OCI-LY7 (cell line): ENCODE measurements at regions not wholly inside any gene's neighbourhood (a gene's known extent, or its start where the extent isn't known, plus 50 kb on each side); places are given as distances from the start of the nearest gene placed in this dataset.

Experiments used
- BruUV-seq: library from RNA; stranded (reverse); fragments of 400-500 nt; replicated peaks from 2 replicates; lab custom pipeline; 2021; lab: Mats Ljungman, UMichigan
- CTCF ChIA-PET: fragments of 300-600 bp; sonication (Branson Sonifier 250); formaldehyde crosslinking; loops from one replicate; lab custom pipeline; 2022; ENCODE audit warnings: antibody characterized with exemption; ENCODE audit not compliant: unreplicated experiment; lab: Charles Lee
- POLR2A ChIA-PET: fragments of 300-600 bp; sonication (Branson Sonifier 250); formaldehyde crosslinking; loops from one replicate; lab custom pipeline; 2022; ENCODE audit warnings: antibody characterized with exemption; lab: Charles Lee
- DNase-seq: peaks from one replicate; pipeline ENCODE4 v3.0.0-alpha.2; 2015; ENCODE audit warnings: low spot score
- H2AFZ ChIP-seq: fragments of 200-600 bp; sonication (generic), shearing (Covaris generic); 2 replicates; pipeline ENCODE4 v1.6.1; 2014; ENCODE audit warnings: mild to moderate bottlenecking, antibody characterized with exemption, low read length, moderate library complexity
- H3K27ac ChIP-seq: fragments of 200-600 bp; sonication (generic); 2 replicates; pipeline ENCODE4 v1.5.1; 2014; ENCODE audit warnings: mixed run types, low read depth, mild to moderate bottlenecking, moderate library complexity, low read length, inconsistent platforms; ENCODE audit not compliant: poor library complexity, severe bottlenecking
- H3K36me3 ChIP-seq: fragments of 200-600 bp; sonication (generic); 2 replicates; pipeline ENCODE4 v1.6.1; 2014; ENCODE audit warnings: mild to moderate bottlenecking, antibody characterized with exemption, low read length, moderate library complexity, mixed read lengths; ENCODE audit not compliant: insufficient read depth
- H3K4me1 ChIP-seq: fragments of 200-600 bp; sonication (generic); 2 replicates; pipeline ENCODE4 v1.5.1; 2014; ENCODE audit warnings: mild to moderate bottlenecking, low read length; ENCODE audit not compliant: insufficient read depth, poor library complexity, severe bottlenecking
- H3K4me2 ChIP-seq: fragments of 200-600 bp; sonication (generic); 2 replicates; pipeline ENCODE4 v1.6.1; 2014; ENCODE audit warnings: mild to moderate bottlenecking, low read length
- H3K4me3 ChIP-seq: fragments of 200-600 bp; sonication (generic); 2 replicates; pipeline ENCODE4 v1.5.1; 2014; ENCODE audit warnings: mild to moderate bottlenecking, low read depth, low read length; ENCODE audit not compliant: poor library complexity, severe bottlenecking
- H3K79me2 ChIP-seq: fragments of 200-600 bp; sonication (generic); 2 replicates; pipeline ENCODE4 v1.6.1; 2016; ENCODE audit warnings: low read depth, mild to moderate bottlenecking, low read length, moderate library complexity, mixed read lengths; ENCODE audit not compliant: insufficient read depth
- H3K9me2 ChIP-seq: fragments of 200-600 bp; sonication (generic); 2 replicates; pipeline ENCODE4 v1.6.1; 2016; ENCODE audit warnings: mild to moderate bottlenecking, low read length, mixed read lengths; ENCODE audit not compliant: insufficient read depth
- H3K9me3 ChIP-seq: fragments of 200-600 bp; sonication (generic); 2 replicates; pipeline ENCODE4 v1.6.1; 2014; ENCODE audit warnings: mild to moderate bottlenecking, mixed run types, low read length, mixed read lengths
- H4K20me1 ChIP-seq: fragments of 200-600 bp; sonication (generic); 2 replicates; pipeline ENCODE4 v1.6.1; 2014; ENCODE audit warnings: mild to moderate bottlenecking, antibody characterized with exemption, low read length, moderate library complexity, mixed read lengths; ENCODE audit not compliant: insufficient read depth
- EZH2phosphoT487 ChIP-seq: fragments of 200-600 bp; sonication (generic); IDR thresholded peaks from 2 replicates; pipeline ENCODE4 v1.6.1; 2018; ENCODE audit warnings: low read depth, borderline replicate concordance, mild to moderate bottlenecking, mixed run types, antibody characterized with exemption, low read length, moderate library complexity, mixed read lengths
- intact Hi-C: fragments of 100-400 bp; cut with micrococcal nuclease; formaldehyde crosslinking; loops from one replicate; pipeline ENCODE4 v1.10.0; 2022; ENCODE audit not compliant: unreplicated experiment
- TF ChIP-seq, protein P1 (sequence below): fragments of 200-600 bp; sonication (generic); conservative IDR thresholded peaks from 2 replicates; pipeline ENCODE4 v1.5.1; 2014; ENCODE audit warnings: mild to moderate bottlenecking, antibody characterized with exemption, low read length, moderate library complexity, mixed read lengths

DNA sequence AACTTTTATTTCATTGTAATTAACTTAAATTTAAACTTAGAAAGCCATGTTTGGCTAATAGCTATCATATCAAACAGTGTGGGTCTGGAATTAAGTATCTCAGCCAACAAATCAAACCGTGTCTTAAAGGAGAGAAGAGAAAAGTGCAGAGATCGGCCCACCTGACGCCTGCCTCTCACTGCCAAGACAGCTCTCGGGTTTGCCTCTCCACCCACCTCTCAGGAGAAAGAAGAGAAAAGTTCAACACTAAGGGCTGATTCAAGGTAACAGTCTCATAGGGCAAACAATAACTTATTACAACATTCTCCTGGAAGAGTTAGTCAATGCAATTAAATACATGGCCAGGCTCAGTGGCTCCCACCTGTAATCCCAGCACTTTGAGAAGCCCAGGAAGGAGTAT is 64.8 kb upstream of the PRR20G start:
- CTCF ChIA-PET: no interaction called here
- Histone ChIP-seq H3K4me2 (no peak overlapping the region), H3K36me3 (no peaks in the 10 kb centered on the region), H3K27ac (no peak overlapping the region), H3K79me2 (no peaks in the 10 kb centered on the region), H4K20me1 (no peaks in the 10 kb centered on the region), H3K4me1 (no peaks in the 10 kb centered on the region), H2AFZ (no peak overlapping the region), H3K9me3 (no peaks in the 10 kb centered on the region), H3K4me3 (no peak overlapping the region), H3K9me2 (no peaks in the 10 kb centered on the region)
- POLR2A ChIA-PET: no interaction called here
- intact Hi-C loops: no loop called here
- DNase-seq: no peak
- TF ChIP-seq, protein P1, sequence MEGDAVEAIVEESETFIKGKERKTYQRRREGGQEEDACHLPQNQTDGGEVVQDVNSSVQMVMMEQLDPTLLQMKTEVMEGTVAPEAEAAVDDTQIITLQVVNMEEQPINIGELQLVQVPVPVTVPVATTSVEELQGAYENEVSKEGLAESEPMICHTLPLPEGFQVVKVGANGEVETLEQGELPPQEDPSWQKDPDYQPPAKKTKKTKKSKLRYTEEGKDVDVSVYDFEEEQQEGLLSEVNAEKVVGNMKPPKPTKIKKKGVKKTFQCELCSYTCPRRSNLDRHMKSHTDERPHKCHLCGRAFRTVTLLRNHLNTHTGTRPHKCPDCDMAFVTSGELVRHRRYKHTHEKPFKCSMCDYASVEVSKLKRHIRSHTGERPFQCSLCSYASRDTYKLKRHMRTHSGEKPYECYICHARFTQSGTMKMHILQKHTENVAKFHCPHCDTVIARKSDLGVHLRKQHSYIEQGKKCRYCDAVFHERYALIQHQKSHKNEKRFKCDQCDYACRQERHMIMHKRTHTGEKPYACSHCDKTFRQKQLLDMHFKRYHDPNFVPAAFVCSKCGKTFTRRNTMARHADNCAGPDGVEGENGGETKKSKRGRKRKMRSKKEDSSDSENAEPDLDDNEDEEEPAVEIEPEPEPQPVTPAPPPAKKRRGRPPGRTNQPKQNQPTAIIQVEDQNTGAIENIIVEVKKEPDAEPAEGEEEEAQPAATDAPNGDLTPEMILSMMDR: no peak
- no peak for TF ChIP-seq EZH2phosphoT487
- no TSS peak for BruUV-seq

DNA sequence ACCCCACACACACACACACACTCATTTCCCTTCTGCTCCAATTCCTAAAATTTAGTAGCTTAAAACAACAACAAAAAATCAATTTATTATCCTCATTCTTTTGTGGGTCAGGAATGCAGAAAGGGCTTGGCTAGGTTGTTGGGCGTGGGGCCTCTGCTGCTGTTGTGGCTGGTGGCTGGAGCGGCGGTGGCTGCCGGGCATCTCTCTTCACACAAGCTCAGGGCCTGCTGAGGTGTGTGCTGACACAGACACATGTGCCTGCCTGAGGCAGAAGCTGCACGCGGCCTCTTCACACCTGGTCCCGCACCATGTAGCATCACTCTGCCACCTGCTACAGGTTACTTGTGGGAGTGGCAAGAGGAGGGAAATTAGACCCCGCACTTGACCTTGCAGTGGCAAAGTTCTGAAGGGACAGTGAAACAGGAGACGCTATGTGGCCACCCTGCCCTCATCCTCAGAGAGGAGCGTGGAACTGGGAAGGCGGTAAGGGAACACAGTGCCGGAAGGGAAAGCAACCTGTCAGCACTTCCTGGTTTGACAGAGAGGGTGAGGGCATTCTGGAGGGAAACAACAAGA is 64.0 kb upstream of the PRR20G start:
- no peak for DNase-seq
- H3K79me2 ChIP-seq: no peaks in the 10 kb centered on the region
- no peaks in the 10 kb centered on the region for H3K9me2 ChIP-seq
- BruUV-seq: no TSS peak
- no peaks in the 10 kb centered on the region for H4K20me1 ChIP-seq
- no peak overlapping the region for H3K4me2 ChIP-seq
- intact Hi-C loops: no loop called here
- H3K4me1 ChIP-seq: no peaks in the 10 kb centered on the region
- no peak overlapping the region for H3K27ac ChIP-seq
- TF ChIP-seq EZH2phosphoT487: no peak
- TF ChIP-seq, protein P1: no peak
- no peak overlapping the region for H2AFZ ChIP-seq
- ChIA-PET CTCF (no interaction called here), POLR2A (no interaction called here)
- no peak overlapping the region for H3K4me3 ChIP-seq
- no peaks in the 10 kb centered on the region for H3K36me3 ChIP-seq
- no peaks in the 10 kb centered on the region for H3K9me3 ChIP-seq

DNA sequence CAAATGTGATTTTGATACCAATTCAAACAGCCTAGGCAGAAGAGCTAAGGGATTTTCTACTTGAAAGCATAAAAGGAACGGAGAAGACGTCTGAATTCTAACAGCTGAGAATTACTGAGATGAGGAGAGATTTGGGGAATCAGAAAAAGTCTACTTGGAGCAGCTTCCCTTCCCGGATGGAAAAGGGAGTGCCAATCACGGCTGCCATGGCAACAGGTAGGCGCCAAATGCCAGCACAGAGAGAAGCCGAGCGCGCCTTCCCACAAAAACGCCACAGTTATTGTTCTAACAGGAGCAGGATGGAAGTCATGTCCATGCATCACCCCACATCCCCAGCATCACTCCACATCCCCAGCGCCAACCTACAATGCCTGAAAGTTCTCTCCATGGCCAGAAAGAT is 63.5 kb upstream of the PRR20G start:
- H3K4me1 ChIP-seq: no peaks in the 10 kb centered on the region
- no peak overlapping the region for H3K27ac ChIP-seq
- no peaks in the 10 kb centered on the region for H3K9me2 ChIP-seq
- no peak for TF ChIP-seq EZH2phosphoT487
- TF ChIP-seq, protein P1: no peak
- H3K4me2 ChIP-seq: no peak overlapping the region
- no peaks in the 10 kb centered on the region for H3K9me3 ChIP-seq
- ChIA-PET CTCF (no interaction called here), POLR2A (no interaction called here)
- intact Hi-C loops: no loop called here
- no peak overlapping the region for H3K4me3 ChIP-seq
- no peaks in the 10 kb centered on the region for H4K20me1 ChIP-seq
- no peak overlapping the region for H2AFZ ChIP-seq
- H3K36me3 ChIP-seq: no peaks in the 10 kb centered on the region
- DNase-seq: no peak
- BruUV-seq: no TSS peak
- no peaks in the 10 kb centered on the region for H3K79me2 ChIP-seq
